ENCODE measurements at regions not wholly inside any gene's neighbourhood (a gene's known extent, or its start where the extent isn't known, plus 50 kb on each side); places are given as distances from the start of the nearest gene placed in this dataset.
"Not testable (repeated sequence)": the region's sequence is repeated elsewhere in the genome, so short reads cannot be mapped to it uniquely, and the experiment has no call there.

- CTCF ChIA-PET; H3K27ac ChIP-seq; DNase-seq (ENCODE audit: low spot score): not testable (repeated sequence)
Observed at GRCh38 chr10:46781001-46781400, 130.2 kb upstream of the PTPN20 start.

GRCh38 chr10:46782001-46782874 lies 129.0 kb upstream of the PTPN20 start:
- POLR2A ChIA-PET (ENCODE audit: low non-redundant PET); H3K27ac ChIP-seq; CTCF ChIA-PET; DNase-seq (ENCODE audit: low spot score): not testable (repeated sequence)

More at GRCh38 chr10:46781001-46781400, 130.2 kb upstream of the PTPN20 start:
- POLR2A ChIA-PET (ENCODE audit: low non-redundant PET), result not testable (repeated sequence)

GRCh38 chr10:46784665-46785064 lies 126.6 kb upstream of the PTPN20 start:
- DNase-seq (ENCODE audit: low spot score); H3K27ac ChIP-seq; POLR2A ChIA-PET (ENCODE audit: low non-redundant PET); CTCF ChIA-PET: not testable (repeated sequence)

GRCh38 chr10:46786125-46786517 lies 125.1 kb upstream of the PTPN20 start:
- DNase-seq (ENCODE audit: low spot score); POLR2A ChIA-PET (ENCODE audit: low non-redundant PET); CTCF ChIA-PET: not testable (repeated sequence)
- peak overlapping the region; percentile 71; the same call in 1 of the 2 replicates for H3K27ac ChIP-seq

- peak overlapping the region; percentile 71 for H3K27ac ChIP-seq
- POLR2A ChIA-PET (ENCODE audit: low non-redundant PET), result not testable (repeated sequence)
Observed at GRCh38 chr10:46786518-46787320, 124.5 kb upstream of the PTPN20 start.

GRCh38 chr10:46787321-46787615 lies 124.0 kb upstream of the PTPN20 start:
- ChIA-PET POLR2A (ENCODE audit: low non-redundant PET) (no interaction called here), CTCF (no interaction called here)
- peak; percentile 0 for DNase-seq (ENCODE audit: low spot score)
- H3K27ac ChIP-seq, result no peak overlapping the region
- TF ChIP-seq CTCF (conservative IDR thresholded peaks at IDR 0.05; ENCODE audit: low read depth), result no peak

More at GRCh38 chr10:46786518-46787320, 124.5 kb upstream of the PTPN20 start:
- peak; percentile 3 for DNase-seq (ENCODE audit: low spot score)
- CTCF ChIA-PET, result not testable (repeated sequence)

- CTCF ChIA-PET; POLR2A ChIA-PET (ENCODE audit: low non-redundant PET); DNase-seq (ENCODE audit: low spot score); H3K27ac ChIP-seq: not testable (repeated sequence)
Observed at GRCh38 chr10:46792657-46793357, 118.4 kb upstream of the PTPN20 start.

- CTCF ChIA-PET; DNase-seq (ENCODE audit: low spot score); POLR2A ChIA-PET (ENCODE audit: low non-redundant PET); H3K27ac ChIP-seq: not testable (repeated sequence)
Observed at GRCh38 chr10:46796351-46796750, 114.9 kb upstream of the PTPN20 start.

- H3K27ac ChIP-seq; POLR2A ChIA-PET (ENCODE audit: low non-redundant PET); DNase-seq (ENCODE audit: low spot score); CTCF ChIA-PET: not testable (repeated sequence)
Observed at GRCh38 chr10:46802010-46802409, 109.2 kb upstream of the PTPN20 start.

- H3K27ac ChIP-seq; POLR2A ChIA-PET (ENCODE audit: low non-redundant PET); CTCF ChIA-PET; DNase-seq (ENCODE audit: low spot score): not testable (repeated sequence)
Observed at GRCh38 chr10:46803082-46803481, 108.1 kb upstream of the PTPN20 start.

GRCh38 chr10:46810222-46810621 lies 101.0 kb upstream of the PTPN20 start:
- CTCF ChIA-PET; DNase-seq (ENCODE audit: low spot score); POLR2A ChIA-PET (ENCODE audit: low non-redundant PET); H3K27ac ChIP-seq: not testable (repeated sequence)

GRCh38 chr10:46816126-46816525 lies 95.1 kb upstream of the PTPN20 start:
- CTCF ChIA-PET; DNase-seq (ENCODE audit: low spot score); POLR2A ChIA-PET (ENCODE audit: low non-redundant PET); H3K27ac ChIP-seq: not testable (repeated sequence)

GRCh38 chr10:46840393-46841050 lies 70.7 kb upstream of the PTPN20 start:
- H3K27ac ChIP-seq; POLR2A ChIA-PET (ENCODE audit: low non-redundant PET); DNase-seq (ENCODE audit: low spot score); CTCF ChIA-PET: not testable (repeated sequence)

- DNase-seq (ENCODE audit: low spot score); POLR2A ChIA-PET (ENCODE audit: low non-redundant PET); CTCF ChIA-PET; H3K27ac ChIP-seq: not testable (repeated sequence)
Observed at GRCh38 chr10:46841051-46841593, 70.1 kb upstream of the PTPN20 start.

GRCh38 chr10:46845194-46845593 lies 66.0 kb upstream of the PTPN20 start:
- DNase-seq (ENCODE audit: low spot score); POLR2A ChIA-PET (ENCODE audit: low non-redundant PET); CTCF ChIA-PET; H3K27ac ChIP-seq: not testable (repeated sequence)
